Endothelial cell of umbilical vein (primary cell): ENCODE measurements at regions not wholly inside any gene's neighbourhood (a gene's known extent, or its start where the extent isn't known, plus 50 kb on each side); places are given as distances from the start of the nearest gene placed in this dataset.

Source experiments
- BruUV-seq: library from RNA; stranded (reverse); fragments of 400-500 nt; replicated peaks from 2 replicates; lab custom pipeline; 2021; lab: Mats Ljungman, UMichigan
- CTCF ChIA-PET: fragments of 300-600, 350-600 bp; sonication (Branson Sonifier 250); formaldehyde crosslinking; loops from one replicate; lab custom pipeline; 2021; ENCODE audit warnings: antibody characterized with exemption, inconsistent platforms; lab: Charles Lee
- POLR2A ChIA-PET: fragments of 300-600, 350-600 bp; sonication (Branson Sonifier 250); formaldehyde crosslinking; loops from one replicate; lab custom pipeline; 2021; ENCODE audit warnings: antibody characterized with exemption, inconsistent platforms; lab: Charles Lee
- DNase-seq: peaks from one replicate; pipeline ENCODE4 v3.0.0-alpha.2; 2011; ENCODE audit warnings: low read depth, low spot score
- FAIRE-seq: peaks from 2 replicates; lab custom pipeline; 2011; peaks lifted over from hg19 to GRCh38; lab: Jason Lieb, UNC
- H2AFZ ChIP-seq: 2 replicates; pipeline ENCODE4 v1.6.0; 2012; ENCODE audit warnings: low read depth, low read length, control low read depth, inconsistent platforms
- H3K27ac ChIP-seq: 2 replicates; pipeline ENCODE4 v1.5.1; 2011; ENCODE audit warnings: low read depth, mild to moderate bottlenecking, control low read depth, low read length, moderate library complexity; ENCODE audit not compliant: insufficient read depth
- H3K27me3 ChIP-seq, 2 experiments: 2 replicates each; pipeline versions ENCODE4 v1.6.0 to v1.6.1; 2011; ENCODE audit warnings: low read length in 2 of 2, mixed read lengths in 1 of 2; ENCODE audit not compliant: control insufficient read depth in 2 of 2, insufficient read depth in 2 of 2
- H3K36me3 ChIP-seq, 2 experiments: 2 replicates in 1 of 2; 3 replicates in 1 of 2; pipeline ENCODE4 v1.5.1; 2011; ENCODE audit warnings: low read length in 2 of 2, mild to moderate bottlenecking in 1 of 2, moderate library complexity in 1 of 2; ENCODE audit not compliant: control insufficient read depth in 2 of 2, insufficient read depth in 2 of 2; ENCODE audit errors: extremely low read depth in 1 of 2
- H3K4me1 ChIP-seq: 3 replicates; pipeline ENCODE4 v1.5.1; 2011; ENCODE audit warnings: mild to moderate bottlenecking, low read length; ENCODE audit not compliant: control insufficient read depth, insufficient read depth; ENCODE audit errors: extremely low read depth
- H3K4me2 ChIP-seq: 2 replicates; pipeline ENCODE4 v1.6.1; 2011; ENCODE audit warnings: low read length, control low read depth, mixed read lengths; ENCODE audit not compliant: insufficient read depth
- H3K4me3 ChIP-seq, 3 experiments: fragments of 200-600 bp in 1 of 3; sonication (generic), shearing (Covaris generic) in 1 of 3; replicated peaks in 1 of 3; 2 replicates each; pipeline ENCODE4 v1.5.1; 2011 to 2016; ENCODE audit warnings: control low read depth in 3 of 3, low read length in 3 of 3, mild to moderate bottlenecking in 2 of 3, inconsistent platforms in 1 of 3, low read depth in 1 of 3, moderate library complexity in 1 of 3; ENCODE audit not compliant: insufficient read depth in 1 of 3
- H3K79me2 ChIP-seq: 2 replicates; pipeline ENCODE4 v1.6.0; 2012; ENCODE audit warnings: low read length, inconsistent platforms; ENCODE audit not compliant: control insufficient read depth, insufficient read depth
- H3K9ac ChIP-seq: replicated peaks from 2 replicates; pipeline ENCODE3; 2011; ENCODE audit warnings: low read length, control low read depth; ENCODE audit not compliant: insufficient read depth; ENCODE audit errors: extremely low read depth
- H3K9me1 ChIP-seq: replicated peaks from 3 replicates; pipeline ENCODE4 v1.6.0; 2011; ENCODE audit warnings: mild to moderate bottlenecking, low read length; ENCODE audit not compliant: control insufficient read depth, insufficient read depth; ENCODE audit errors: extremely low read depth
- H3K9me3 ChIP-seq: replicated peaks from 2 replicates; pipeline ENCODE4 v1.5.1; 2012; ENCODE audit warnings: low read length, inconsistent platforms; ENCODE audit not compliant: control insufficient read depth, insufficient read depth
- H4K20me1 ChIP-seq: replicated peaks from 2 replicates; pipeline ENCODE3; 2011; ENCODE audit warnings: mild to moderate bottlenecking, low read length; ENCODE audit not compliant: control insufficient read depth, insufficient read depth; ENCODE audit errors: extremely low read depth
- EZH2 ChIP-seq: IDR thresholded peaks from 2 replicates; pipeline ENCODE4 v1.6.1; 2012; ENCODE audit warnings: borderline replicate concordance, low read depth, mild to moderate bottlenecking, moderate library complexity, low read length, inconsistent platforms; ENCODE audit not compliant: severe bottlenecking
- FOS ChIP-seq: IDR thresholded peaks from 2 replicates; pipeline ENCODE4 v1.6.1; 2011; ENCODE audit warnings: mild to moderate bottlenecking, low read length, moderate library complexity, borderline replicate concordance; ENCODE audit not compliant: insufficient read depth
- GATA2 ChIP-seq: IDR thresholded peaks from 2 replicates; pipeline ENCODE4 v1.7.0; 2011; ENCODE audit warnings: low read depth, mild to moderate bottlenecking, moderate library complexity, mixed read lengths, low read length; ENCODE audit not compliant: insufficient read length, insufficient read depth
- JUN ChIP-seq: IDR thresholded peaks from 2 replicates; pipeline ENCODE4 v1.6.1; 2011; ENCODE audit warnings: borderline replicate concordance, low read depth; ENCODE audit not compliant: insufficient read length, insufficient read depth
- MYC ChIP-seq: IDR thresholded peaks from one replicate; pipeline ENCODE4 v1.6.1; 2011; ENCODE audit warnings: mild to moderate bottlenecking, low read depth, low read length
- POLR2A ChIP-seq: IDR thresholded peaks from 2 replicates; pipeline ENCODE4 v1.6.1; 2012; ENCODE audit warnings: low read depth, mild to moderate bottlenecking, control low read depth, low read length
- POLR2AphosphoS5 ChIP-seq: IDR thresholded peaks from 2 replicates; pipeline ENCODE4 v1.6.1; 2012; ENCODE audit warnings: low read depth, mild to moderate bottlenecking, control low read depth, low read length, moderate library complexity; ENCODE audit not compliant: insufficient read depth
- dilution Hi-C: fragments of 300-500 bp; cut with MboI; formaldehyde crosslinking; loops from one replicate; pipeline ENCODE4 v1.15.0; 2019; ENCODE audit warnings: low sequenced_read_pairs; ENCODE audit not compliant: extremely low pct_ligation_motif_present
- intact Hi-C: fragments of 100-400 bp; cut with micrococcal nuclease; formaldehyde crosslinking; loops from one replicate; pipeline ENCODE4 v1.10.0; 2022
- TF ChIP-seq, protein P1 (sequence below): IDR thresholded peaks from 2 replicates; pipeline ENCODE4 v1.6.1; 2011; ENCODE audit not compliant: insufficient read depth, insufficient read length
- TF ChIP-seq, protein P2 (sequence below), 2 donors: IDR thresholded peaks; 1 replicate in 1 of 2; 2 replicates in 1 of 2; pipeline ENCODE4 v1.5.1; 2011; ENCODE audit warnings: low read length in 2 of 2, mild to moderate bottlenecking in 2 of 2, moderate library complexity in 2 of 2, control low read depth in 1 of 2, inconsistent platforms in 1 of 2, low read depth in 1 of 2; ENCODE audit not compliant: insufficient read depth in 1 of 2; ENCODE audit errors: extremely low read depth in 1 of 2

DNA sequence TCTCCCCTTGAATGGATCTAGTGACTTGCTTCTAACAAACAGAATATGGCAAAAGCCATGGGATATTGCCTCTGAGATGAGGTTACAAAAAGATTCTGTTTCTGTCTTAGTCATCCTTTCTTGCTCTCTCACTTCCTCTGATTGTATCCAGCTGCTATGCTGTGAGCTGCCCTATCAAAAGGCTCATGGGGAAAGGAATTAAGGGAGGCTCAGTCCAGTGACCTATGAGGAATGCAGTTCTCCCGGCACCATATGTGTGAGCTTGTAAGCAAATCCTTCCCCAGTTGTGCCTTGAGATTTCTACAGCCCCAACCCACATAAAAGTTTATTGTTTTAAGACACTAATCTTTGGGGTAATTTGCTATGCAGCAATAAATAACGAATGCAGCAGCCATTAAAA, 183.1 kb downstream of the KLHL28 start:
- H3K9ac ChIP-seq = no peak overlapping the region
- no peak overlapping the region for H3K4me2 ChIP-seq
- ChIA-PET CTCF (no interaction called here), POLR2A (no interaction called here)
- H3K4me1 ChIP-seq = no peaks in the 10 kb centered on the region
- H3K27ac ChIP-seq = no peak overlapping the region
- H3K9me1 ChIP-seq = no peaks in the 10 kb centered on the region
- intact Hi-C loops = no loop called here
- no peak for FAIRE-seq
- H3K9me3 ChIP-seq = no peaks in the 10 kb centered on the region
- no peaks in the 10 kb centered on the region for H3K36me3 ChIP-seq
- BruUV-seq = no TSS peak
- H3K4me3 ChIP-seq = no peak overlapping the region
- H3K27me3 ChIP-seq = no peaks in the 10 kb centered on the region
- no peak for DNase-seq
- dilution Hi-C loops = no loop called here
- no peaks in the 10 kb centered on the region for H4K20me1 ChIP-seq
- no peak overlapping the region for H2AFZ ChIP-seq
- TF ChIP-seq FOS (no peak), GATA2 (no peak), JUN (no peak), MYC (no peak), POLR2A (no peak), EZH2 (no peak), POLR2AphosphoS5 (no peak)
- TF ChIP-seq, protein P1, sequence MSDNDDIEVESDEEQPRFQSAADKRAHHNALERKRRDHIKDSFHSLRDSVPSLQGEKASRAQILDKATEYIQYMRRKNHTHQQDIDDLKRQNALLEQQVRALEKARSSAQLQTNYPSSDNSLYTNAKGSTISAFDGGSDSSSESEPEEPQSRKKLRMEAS = no peak
- TF ChIP-seq, protein P2, sequence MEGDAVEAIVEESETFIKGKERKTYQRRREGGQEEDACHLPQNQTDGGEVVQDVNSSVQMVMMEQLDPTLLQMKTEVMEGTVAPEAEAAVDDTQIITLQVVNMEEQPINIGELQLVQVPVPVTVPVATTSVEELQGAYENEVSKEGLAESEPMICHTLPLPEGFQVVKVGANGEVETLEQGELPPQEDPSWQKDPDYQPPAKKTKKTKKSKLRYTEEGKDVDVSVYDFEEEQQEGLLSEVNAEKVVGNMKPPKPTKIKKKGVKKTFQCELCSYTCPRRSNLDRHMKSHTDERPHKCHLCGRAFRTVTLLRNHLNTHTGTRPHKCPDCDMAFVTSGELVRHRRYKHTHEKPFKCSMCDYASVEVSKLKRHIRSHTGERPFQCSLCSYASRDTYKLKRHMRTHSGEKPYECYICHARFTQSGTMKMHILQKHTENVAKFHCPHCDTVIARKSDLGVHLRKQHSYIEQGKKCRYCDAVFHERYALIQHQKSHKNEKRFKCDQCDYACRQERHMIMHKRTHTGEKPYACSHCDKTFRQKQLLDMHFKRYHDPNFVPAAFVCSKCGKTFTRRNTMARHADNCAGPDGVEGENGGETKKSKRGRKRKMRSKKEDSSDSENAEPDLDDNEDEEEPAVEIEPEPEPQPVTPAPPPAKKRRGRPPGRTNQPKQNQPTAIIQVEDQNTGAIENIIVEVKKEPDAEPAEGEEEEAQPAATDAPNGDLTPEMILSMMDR (IDR thresholded peaks at IDR 0.05; ENCODE audit: extremely low read depth in 1 of 2, insufficient read depth in 1 of 2, low read depth in 1 of 2, low read length in 2 of 2) = no peak
- H3K79me2 ChIP-seq = no peaks in the 10 kb centered on the region
